ENCODE measurements at regions not wholly inside any gene's neighbourhood (a gene's known extent, or its start where the extent isn't known, plus 50 kb on each side); places are given as distances from the start of the nearest gene placed in this dataset.

GRCh38 chr2:133768256-133768655 is 200.0 kb upstream of the NCKAP5 start:
- H3K18ac ChIP-seq (ENCODE audit: low read depth, low read length) = peak overlapping the region; percentile 52
- no peak for DNase-seq
- H2AK9ac ChIP-seq (replicated peaks; ENCODE audit: low read depth, low read length, poor library complexity) = no peak overlapping the region
- no peak overlapping the region for H2BK15ac ChIP-seq (ENCODE audit: low read depth, low read length)
- dilution Hi-C loops (cut with HindIII; ENCODE audit: low sequenced_read_pairs, unreplicated experiment) = no loop called here
- no peak for ATAC-seq (ENCODE audit: low read depth)
- no peak overlapping the region for H3K4me2 ChIP-seq (ENCODE audit: low read depth, low read length)
- H2BK20ac ChIP-seq (ENCODE audit: low read depth, low read length) = peak overlapping the region; percentile 68; the same call in 1 of the 2 replicates
- H3K56ac ChIP-seq (ENCODE audit: extremely low read depth, insufficient read depth, low read length) = no peak overlapping the region
- peak overlapping the region; percentile 33; the same call in 1 of the 2 replicates for H3K4ac ChIP-seq (ENCODE audit: low read depth, low read length)
- H3K27me3 ChIP-seq (ENCODE audit: control insufficient read depth, insufficient read depth, low read length) = no peaks in the 10 kb centered on the region
- H4K20me1 ChIP-seq (ENCODE audit: insufficient read depth, low read length) = no peaks in the 10 kb centered on the region
- peak overlapping the region; percentile 75; the same call in 1 of the 2 replicates for H4K5ac ChIP-seq (ENCODE audit: low read depth, low read length)
- H2BK120ac ChIP-seq (ENCODE audit: low read depth, low read length) = peak overlapping the region; percentile 33; the same call in 1 of the 2 replicates
- H3K9ac ChIP-seq (ENCODE audit: low read depth, low read length) = no peak overlapping the region
- H4K8ac ChIP-seq (ENCODE audit: low read depth in 2 of 2, low read length in 2 of 2) = no peak overlapping the region
- POLR2A ChIA-PET (ENCODE audit: unreplicated experiment) = no interaction called here
- WGBS, 2 experiments (ENCODE audit: extremely low coverage in 2 of 2, insufficient read length in 1 of 2) = 90% methylated on average over 2 of the region's 2 CpGs; no CpG with 5 or more reads in 1 of the 2 experiments
- H3K79me1 ChIP-seq (ENCODE audit: low read depth in 1 of 2, low read length in 2 of 2) = no peaks in the 10 kb centered on the region
- no peak overlapping the region for H3K27ac ChIP-seq (ENCODE audit: insufficient read depth, low read length)
- intact Hi-C loops (cut with micrococcal nuclease) = no loop called here
- peak overlapping the region; percentile 35; the same call in 1 of the 2 replicates for H2AK5ac ChIP-seq (ENCODE audit: low read depth, low read length)
- BruUV-seq (replicated peaks) = no TSS peak
- H3K9me1 ChIP-seq (ENCODE audit: insufficient read depth, low read length) = peaks cover 7% of the 10 kb centered on the region; the same call in 1 of the 2 replicates
- 0 out of 2 replicates have a peak overlapping the region, but pooled peaks have one; percentile 28 for H3K14ac ChIP-seq (replicated peaks; ENCODE audit: low read depth, low read length)
- CTCF ChIA-PET = interaction anchor here (0.9 kb wide), 1 partner anchor 12 kb away, joined by 3 read pairs; no protein-coding TSS in a partner anchor
- H3K36me3 ChIP-seq (ENCODE audit: control insufficient read depth, insufficient read depth, low read length) = no peaks in the 10 kb centered on the region
- no peak overlapping the region for H2BK5ac ChIP-seq (ENCODE audit: low read depth, low read length, poor library complexity, severe bottlenecking)
- TF ChIP-seq RFX5 (IDR thresholded peaks at IDR 0.05; ENCODE audit: low read depth, low read length) (no peak), POLR2A (IDR thresholded peaks at IDR 0.05; ENCODE audit: low read depth, low read length) (no peak), MAFK (IDR thresholded peaks at IDR 0.05; ENCODE audit: low read depth, low read length) (no peak), CTCF (conservative IDR thresholded peaks at IDR 0.05; ENCODE audit: low read depth, low read length) (no peak), SMC3 (IDR thresholded peaks at IDR 0.05; ENCODE audit: low read depth, low read length) (no peak), BHLHE40 (IDR thresholded peaks at IDR 0.05; ENCODE audit: low read depth, low read length) (no peak), NFE2L2 (IDR thresholded peaks at IDR 0.05; ENCODE audit: low read depth, low read length) (no peak), ELK1 (IDR thresholded peaks at IDR 0.05; ENCODE audit: borderline replicate concordance, low read depth, low read length) (no peak), MAZ (IDR thresholded peaks at IDR 0.05; ENCODE audit: borderline replicate concordance, low read depth, low read length) (no peak)
- H3K4me1 ChIP-seq (ENCODE audit: control insufficient read depth, insufficient read depth, low read length) = peaks cover 9% of the 10 kb centered on the region
- H4K91ac ChIP-seq (ENCODE audit: insufficient read depth, low read depth, low read length) = no peak overlapping the region
- H3K4me3 ChIP-seq (ENCODE audit: insufficient read depth, low read depth, low read length) = no peak overlapping the region
- no peak overlapping the region for H3K23ac ChIP-seq (ENCODE audit: low read depth, low read length)
- in situ Hi-C loops (cut with MboI; ENCODE audit: low sequenced_read_pairs) = no loop called here
- peaks cover 1% of the 10 kb centered on the region; the same call in 1 of the 2 replicates for H3K9me3 ChIP-seq (ENCODE audit: control insufficient read depth, insufficient read depth, low read length)
- no peak overlapping the region for H2AFZ ChIP-seq (replicated peaks; ENCODE audit: low read length, poor library complexity)
